ENCODE measurements at regions not wholly inside any gene's neighbourhood (a gene's known extent, or its start where the extent isn't known, plus 50 kb on each side); places are given as distances from the start of the nearest gene placed in this dataset.

GRCh38 chr7:342681-343216 is 52.8 kb downstream of the FOXL3 start:
- ATAC-seq = no peak
- H3K4me1 ChIP-seq (ENCODE audit: insufficient read depth, low read length) = peaks cover 13% of the 10 kb centered on the region
- H3K4me3 ChIP-seq (ENCODE audit: low read length) = no peak overlapping the region
- no peaks in the 10 kb centered on the region for H3K79me2 ChIP-seq (ENCODE audit: low read length)
- no peaks in the 10 kb centered on the region for H3K27me3 ChIP-seq (ENCODE audit: low read length)
- H4K20me1 ChIP-seq (ENCODE audit: low read length) = no peaks in the 10 kb centered on the region
- CTCF ChIA-PET = no interaction called here
- intact Hi-C loops (cut with micrococcal nuclease) = no loop called here
- no peak overlapping the region for H3K4me2 ChIP-seq (ENCODE audit: low read length)
- no peak overlapping the region for H3K27ac ChIP-seq (ENCODE audit: low read length)
- H2AFZ ChIP-seq (ENCODE audit: low read length) = no peak overlapping the region
- POLR2A ChIA-PET (ENCODE audit: unreplicated experiment) = no interaction called here
- H3K36me3 ChIP-seq (ENCODE audit: low read depth, low read length) = no peaks in the 10 kb centered on the region
- no peak overlapping the region for H3K9ac ChIP-seq (ENCODE audit: low read length)
- no peak for DNase-seq
- no peaks in the 10 kb centered on the region for H3K9me3 ChIP-seq (ENCODE audit: low read length)
- TF ChIP-seq EZH2phosphoT487 (IDR thresholded peaks at IDR 0.05; ENCODE audit: borderline replicate concordance, low read length) (no peak), CTCF (conservative IDR thresholded peaks at IDR 0.05; ENCODE audit: low read depth, low read length) (no peak), EZH2 (IDR thresholded peaks at IDR 0.05; ENCODE audit: low read length, unreplicated experiment) (no peak)
- H3K9me2 ChIP-seq (replicated peaks; ENCODE audit: low read length) = no peaks in the 10 kb centered on the region
- BruUV-seq (replicated peaks) = no TSS peak
- H3F3A ChIP-seq (ENCODE audit: low read length, unreplicated experiment) = no peaks in the 10 kb centered on the region

GRCh38 chr7:343227-343822 is 53.4 kb downstream of the FOXL3 start:
- CTCF ChIA-PET = no interaction called here
- Histone ChIP-seq H4K20me1 (ENCODE audit: low read length) (no peaks in the 10 kb centered on the region), H3K9me3 (ENCODE audit: low read length) (no peaks in the 10 kb centered on the region), H2AFZ (ENCODE audit: low read length) (no peak overlapping the region), H3K9me2 (replicated peaks; ENCODE audit: low read length) (no peaks in the 10 kb centered on the region), H3K4me3 (ENCODE audit: low read length) (no peak overlapping the region), H3K9ac (ENCODE audit: low read length) (no peak overlapping the region), H3K79me2 (ENCODE audit: low read length) (no peaks in the 10 kb centered on the region), H3K4me1 (ENCODE audit: insufficient read depth, low read length) (peaks cover 13% of the 10 kb centered on the region), H3K27ac (ENCODE audit: low read length) (no peak overlapping the region), H3K27me3 (ENCODE audit: low read length) (no peaks in the 10 kb centered on the region), H3F3A (ENCODE audit: low read length, unreplicated experiment) (no peaks in the 10 kb centered on the region), H3K4me2 (ENCODE audit: low read length) (no peak overlapping the region), H3K36me3 (ENCODE audit: low read depth, low read length) (no peaks in the 10 kb centered on the region)
- POLR2A ChIA-PET (ENCODE audit: unreplicated experiment) = no interaction called here
- intact Hi-C loops (cut with micrococcal nuclease) = no loop called here
- DNase-seq = no peak
- no TSS peak for BruUV-seq (replicated peaks)
- ATAC-seq = no peak
- no peak for TF ChIP-seq CTCF (conservative IDR thresholded peaks at IDR 0.05; ENCODE audit: low read depth, low read length)
- TF ChIP-seq EZH2 (IDR thresholded peaks at IDR 0.05; ENCODE audit: low read length, unreplicated experiment) = no peak
- TF ChIP-seq EZH2phosphoT487 (IDR thresholded peaks at IDR 0.05; ENCODE audit: borderline replicate concordance, low read length) = no peak

GRCh38 chr7:343864-344607 is 54.1 kb downstream of the FOXL3 start:
- Histone ChIP-seq H3K27ac (ENCODE audit: low read length) (no peak overlapping the region), H3K9me3 (ENCODE audit: low read length) (no peaks in the 10 kb centered on the region), H3F3A (ENCODE audit: low read length, unreplicated experiment) (no peaks in the 10 kb centered on the region), H3K4me2 (ENCODE audit: low read length) (no peak overlapping the region), H3K79me2 (ENCODE audit: low read length) (no peaks in the 10 kb centered on the region), H4K20me1 (ENCODE audit: low read length) (no peaks in the 10 kb centered on the region), H3K9me2 (replicated peaks; ENCODE audit: low read length) (no peaks in the 10 kb centered on the region), H3K4me3 (ENCODE audit: low read length) (no peak overlapping the region), H3K27me3 (ENCODE audit: low read length) (no peaks in the 10 kb centered on the region), H3K9ac (ENCODE audit: low read length) (no peak overlapping the region), H3K4me1 (ENCODE audit: insufficient read depth, low read length) (peaks cover 13% of the 10 kb centered on the region), H2AFZ (ENCODE audit: low read length) (no peak overlapping the region), H3K36me3 (ENCODE audit: low read depth, low read length) (no peaks in the 10 kb centered on the region)
- no peak for ATAC-seq
- ChIA-PET CTCF (no interaction called here), POLR2A (ENCODE audit: unreplicated experiment) (no interaction called here)
- TF ChIP-seq EZH2phosphoT487 (IDR thresholded peaks at IDR 0.05; ENCODE audit: borderline replicate concordance, low read length) = no peak
- no peak for TF ChIP-seq CTCF (conservative IDR thresholded peaks at IDR 0.05; ENCODE audit: low read depth, low read length)
- TF ChIP-seq EZH2 (IDR thresholded peaks at IDR 0.05; ENCODE audit: low read length, unreplicated experiment) = no peak
- DNase-seq = no peak
- no TSS peak for BruUV-seq (replicated peaks)
- intact Hi-C loops (cut with micrococcal nuclease) = no loop called here
